Lower leg skin (tissue), 4 donors: ENCODE measurements at regions not wholly inside any gene's neighbourhood (a gene's known extent, or its start where the extent isn't known, plus 50 kb on each side); places are given as distances from the start of the nearest gene placed in this dataset.

Source experiments
- DNase-seq, 2 donors: peaks; one replicate each; pipeline ENCODE4 v3.0.0-alpha.2; 2019; ENCODE audit warnings: low spot score in 2 of 2
- H3K4me3 ChIP-seq: fragments of 200-600 bp; sonication (generic); 2 replicates; pipeline ENCODE4 v1.5.1; 2017; ENCODE audit warnings: mild to moderate bottlenecking, low read depth; ENCODE audit not compliant: poor library complexity, severe bottlenecking
- POLR2A ChIP-seq, 2 donors: fragments of 450-650 bp; IDR thresholded peaks; one replicate each; pipeline ENCODE4 v1.6.1; 2016 to 2017; ENCODE audit warnings: antibody characterized with exemption in 2 of 2, mild to moderate bottlenecking in 1 of 2, moderate library complexity in 1 of 2
- WGBS, 2 donors: methylation state at CpG; one replicate each; pipeline ENCODE4 v1.1.5; 2018; 5-methylcytosine and 5-hydroxymethylcytosine counted together
- intact Hi-C: fragments of 100-400 bp; cut with DNase I; formaldehyde crosslinking; loops from one replicate; pipeline ENCODE4 v1.15.0; 2023; ENCODE audit warnings: low total_unique reads
- TF ChIP-seq, protein P1 (sequence below), 3 donors: fragments of 450-650 bp; IDR thresholded peaks; one replicate each; pipeline ENCODE4 v1.5.1; 2016; ENCODE audit warnings: antibody characterized with exemption in 3 of 3, mild to moderate bottlenecking in 3 of 3, moderate library complexity in 2 of 3

DNA sequence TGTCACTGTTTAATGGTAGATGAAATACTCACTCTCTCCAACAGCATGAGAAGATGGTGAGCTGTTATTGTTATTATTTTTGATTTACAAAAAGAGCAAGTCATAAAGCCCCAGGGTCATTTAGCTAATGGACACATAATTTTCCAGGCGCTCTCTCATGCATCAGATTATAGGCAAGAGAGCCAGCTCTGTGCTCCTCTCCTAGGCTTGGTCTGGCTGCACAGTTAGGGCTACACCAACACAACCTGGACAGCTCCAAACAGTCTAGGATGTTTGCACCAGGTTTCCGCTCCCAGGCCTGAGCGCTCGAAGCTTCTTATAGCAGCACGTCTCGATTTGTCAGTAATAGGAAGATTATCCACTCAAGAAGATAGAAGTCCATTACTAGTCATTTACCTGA lies 123.7 kb downstream of the FAM43A start:
- TF ChIP-seq, protein P1, sequence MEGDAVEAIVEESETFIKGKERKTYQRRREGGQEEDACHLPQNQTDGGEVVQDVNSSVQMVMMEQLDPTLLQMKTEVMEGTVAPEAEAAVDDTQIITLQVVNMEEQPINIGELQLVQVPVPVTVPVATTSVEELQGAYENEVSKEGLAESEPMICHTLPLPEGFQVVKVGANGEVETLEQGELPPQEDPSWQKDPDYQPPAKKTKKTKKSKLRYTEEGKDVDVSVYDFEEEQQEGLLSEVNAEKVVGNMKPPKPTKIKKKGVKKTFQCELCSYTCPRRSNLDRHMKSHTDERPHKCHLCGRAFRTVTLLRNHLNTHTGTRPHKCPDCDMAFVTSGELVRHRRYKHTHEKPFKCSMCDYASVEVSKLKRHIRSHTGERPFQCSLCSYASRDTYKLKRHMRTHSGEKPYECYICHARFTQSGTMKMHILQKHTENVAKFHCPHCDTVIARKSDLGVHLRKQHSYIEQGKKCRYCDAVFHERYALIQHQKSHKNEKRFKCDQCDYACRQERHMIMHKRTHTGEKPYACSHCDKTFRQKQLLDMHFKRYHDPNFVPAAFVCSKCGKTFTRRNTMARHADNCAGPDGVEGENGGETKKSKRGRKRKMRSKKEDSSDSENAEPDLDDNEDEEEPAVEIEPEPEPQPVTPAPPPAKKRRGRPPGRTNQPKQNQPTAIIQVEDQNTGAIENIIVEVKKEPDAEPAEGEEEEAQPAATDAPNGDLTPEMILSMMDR (IDR thresholded peaks at IDR 0.05) = no peak
- no peak for TF ChIP-seq POLR2A (IDR thresholded peaks at IDR 0.05)
- H3K4me3 ChIP-seq = no peak overlapping the region
- WGBS, 2 donors = 96% methylated on average over 6 of the region's 6 CpGs
- peak in 1 of 2 donors; percentile 63 for DNase-seq
- intact Hi-C loops = no loop called here

DNA sequence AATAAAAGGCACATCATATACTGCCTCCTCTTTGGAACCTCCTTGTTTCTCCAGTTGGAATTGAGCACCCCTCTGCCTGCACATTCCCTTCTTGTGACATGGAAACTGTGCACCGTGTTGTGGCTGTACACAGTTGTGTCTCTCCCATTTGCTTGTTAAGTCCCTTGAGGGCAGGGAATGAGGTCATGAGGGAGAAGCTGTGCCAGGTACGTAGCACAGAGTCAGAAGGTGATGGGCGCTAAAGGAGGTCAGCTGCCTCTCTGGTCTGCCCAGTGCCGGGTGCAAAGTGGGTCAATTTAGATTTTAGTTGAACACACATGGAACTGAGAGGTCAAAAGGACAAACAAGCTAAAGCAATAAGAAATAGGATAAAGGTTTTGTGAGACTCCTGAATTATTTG lies 124.4 kb downstream of the FAM43A start:
- DNase-seq = peak in 1 of 2 donors; percentile 43
- TF ChIP-seq POLR2A (IDR thresholded peaks at IDR 0.05) = no peak
- TF ChIP-seq, protein P1 (IDR thresholded peaks at IDR 0.05) = no peak
- intact Hi-C loops = no loop called here
- 73 to 82% methylated on average over 4 of the region's 4 CpGs for WGBS, 2 donors
- H3K4me3 ChIP-seq = no peak overlapping the region

DNA sequence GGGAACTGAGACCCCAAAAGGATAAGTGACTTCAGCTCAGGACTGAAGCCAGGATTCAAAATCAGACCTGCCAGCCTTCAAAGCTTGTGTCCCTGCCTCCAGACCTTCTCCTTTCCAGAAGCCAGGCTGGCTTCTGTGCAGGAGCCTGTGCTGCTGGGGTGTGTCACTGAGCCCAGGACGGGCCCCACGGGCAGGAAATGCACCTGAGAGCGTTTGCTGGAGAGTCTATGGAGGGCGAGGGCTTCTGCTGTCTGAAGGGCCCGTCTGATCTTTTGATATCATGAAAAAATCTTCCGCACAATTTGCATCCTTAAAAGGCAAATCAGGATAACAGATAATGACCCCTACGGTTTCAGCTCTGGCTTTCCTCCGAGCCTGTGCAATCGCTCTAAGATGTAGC lies 125.4 kb downstream of the FAM43A start:
- TF ChIP-seq POLR2A (IDR thresholded peaks at IDR 0.05) = no peak
- TF ChIP-seq, protein P1 (IDR thresholded peaks at IDR 0.05) = no peak
- DNase-seq = peak in 1 of 2 donors; percentile 36
- 81 to 82% methylated on average over 9 of the region's 9 CpGs for WGBS, 2 donors
- H3K4me3 ChIP-seq = no peak overlapping the region
- intact Hi-C loops = no loop called here

DNA sequence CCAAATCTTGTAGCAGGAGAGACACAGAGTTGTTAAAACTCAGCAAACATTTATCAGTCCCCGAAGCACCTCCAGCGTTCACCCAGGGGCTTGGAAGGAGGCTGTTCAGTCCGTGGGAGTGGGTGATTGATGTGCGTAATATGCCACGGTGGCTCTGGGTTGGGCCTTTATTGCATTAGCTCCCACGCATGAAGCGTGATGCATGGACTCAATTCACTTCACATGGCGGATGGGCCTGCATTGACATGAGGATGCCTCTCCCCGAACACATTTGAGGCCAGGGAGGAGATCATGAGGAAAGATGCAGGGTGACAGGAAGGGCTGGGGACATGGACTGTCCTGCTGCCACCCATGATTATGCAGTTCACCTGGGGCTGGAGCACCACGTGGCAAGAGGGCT lies 126.5 kb downstream of the FAM43A start:
- H3K4me3 ChIP-seq = no peak overlapping the region
- peak in 1 of 2 donors; percentile 58 for DNase-seq
- intact Hi-C loops = no loop called here
- 94 to 95% methylated on average over 10 of the region's 10 CpGs for WGBS, 2 donors
- no peak for TF ChIP-seq POLR2A (IDR thresholded peaks at IDR 0.05)
- TF ChIP-seq, protein P1 (IDR thresholded peaks at IDR 0.05) = no peak

DNA sequence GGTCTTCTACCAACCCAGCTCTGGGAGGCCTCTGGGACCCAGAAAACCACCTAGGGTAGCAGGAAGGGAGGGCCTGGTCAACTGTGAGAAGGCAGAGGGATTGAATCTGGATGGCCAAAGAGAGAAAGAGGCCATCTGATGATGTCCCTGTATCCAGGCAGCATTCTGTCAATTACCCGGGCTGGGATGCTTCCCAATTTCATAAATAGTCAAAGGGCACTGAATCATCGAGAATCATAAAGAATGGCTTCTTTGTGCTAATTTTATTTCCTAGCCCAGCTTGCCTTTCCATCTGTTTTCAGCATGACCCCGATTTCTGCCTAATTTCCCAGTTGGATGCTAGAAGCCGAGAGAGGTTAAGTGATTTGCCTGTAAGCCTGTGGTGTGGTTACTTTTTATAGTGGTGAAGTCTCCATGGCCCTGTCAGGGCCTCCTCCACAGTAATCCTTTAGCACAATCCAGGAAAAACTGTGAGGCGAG lies 129.2 kb downstream of the FAM43A start:
- intact Hi-C loops = no loop called here
- no peak overlapping the region for H3K4me3 ChIP-seq
- WGBS, 2 donors = 66 to 79% methylated on average over 5 of the region's 5 CpGs
- no peak for DNase-seq
- no peak for TF ChIP-seq POLR2A (IDR thresholded peaks at IDR 0.05)
- TF ChIP-seq, protein P1 (IDR thresholded peaks at IDR 0.05) = no peak
